ENCODE measurements at regions not wholly inside any gene's neighbourhood (a gene's known extent, or its start where the extent isn't known, plus 50 kb on each side); places are given as distances from the start of the nearest gene placed in this dataset.

DNA sequence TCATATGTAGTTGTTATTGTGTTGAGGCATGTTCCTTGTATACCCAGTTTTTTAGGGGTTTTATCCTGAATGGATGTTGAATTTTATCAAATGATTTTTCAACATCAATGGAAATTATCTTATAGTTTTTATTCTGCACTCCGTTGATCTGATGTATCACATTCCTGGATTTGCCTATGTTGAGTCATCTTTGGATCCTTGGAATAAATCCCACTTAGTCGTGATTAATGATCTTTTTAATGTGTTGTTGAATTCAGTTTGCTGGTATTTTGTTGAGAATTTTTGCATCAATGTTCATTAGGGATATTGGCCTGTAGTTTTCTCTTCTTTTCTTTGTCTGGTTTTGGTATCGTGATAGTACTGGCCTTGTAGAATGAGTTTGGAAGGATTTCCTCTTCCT, 648.6 kb upstream of the GRM3 start:
- TF ChIP-seq, protein P1, sequence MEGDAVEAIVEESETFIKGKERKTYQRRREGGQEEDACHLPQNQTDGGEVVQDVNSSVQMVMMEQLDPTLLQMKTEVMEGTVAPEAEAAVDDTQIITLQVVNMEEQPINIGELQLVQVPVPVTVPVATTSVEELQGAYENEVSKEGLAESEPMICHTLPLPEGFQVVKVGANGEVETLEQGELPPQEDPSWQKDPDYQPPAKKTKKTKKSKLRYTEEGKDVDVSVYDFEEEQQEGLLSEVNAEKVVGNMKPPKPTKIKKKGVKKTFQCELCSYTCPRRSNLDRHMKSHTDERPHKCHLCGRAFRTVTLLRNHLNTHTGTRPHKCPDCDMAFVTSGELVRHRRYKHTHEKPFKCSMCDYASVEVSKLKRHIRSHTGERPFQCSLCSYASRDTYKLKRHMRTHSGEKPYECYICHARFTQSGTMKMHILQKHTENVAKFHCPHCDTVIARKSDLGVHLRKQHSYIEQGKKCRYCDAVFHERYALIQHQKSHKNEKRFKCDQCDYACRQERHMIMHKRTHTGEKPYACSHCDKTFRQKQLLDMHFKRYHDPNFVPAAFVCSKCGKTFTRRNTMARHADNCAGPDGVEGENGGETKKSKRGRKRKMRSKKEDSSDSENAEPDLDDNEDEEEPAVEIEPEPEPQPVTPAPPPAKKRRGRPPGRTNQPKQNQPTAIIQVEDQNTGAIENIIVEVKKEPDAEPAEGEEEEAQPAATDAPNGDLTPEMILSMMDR (IDR thresholded peaks at IDR 0.05; ENCODE audit: poor library complexity, severe bottlenecking) = no peak
- TF ChIP-seq POLR2AphosphoS5 (IDR thresholded peaks at IDR 0.05) (no peak), RAD21 (conservative IDR thresholded peaks at IDR 0.05) (no peak), EZH2 (IDR thresholded peaks at IDR 0.05; ENCODE audit: borderline replicate concordance, insufficient read depth, low read length, poor library complexity, severe bottlenecking) (no peak), SMC3 (conservative IDR thresholded peaks at IDR 0.05; ENCODE audit: poor library complexity) (no peak), TAF1 (IDR thresholded peaks at IDR 0.05; ENCODE audit: low read depth) (no peak)
- TF ChIP-seq, protein P2, sequence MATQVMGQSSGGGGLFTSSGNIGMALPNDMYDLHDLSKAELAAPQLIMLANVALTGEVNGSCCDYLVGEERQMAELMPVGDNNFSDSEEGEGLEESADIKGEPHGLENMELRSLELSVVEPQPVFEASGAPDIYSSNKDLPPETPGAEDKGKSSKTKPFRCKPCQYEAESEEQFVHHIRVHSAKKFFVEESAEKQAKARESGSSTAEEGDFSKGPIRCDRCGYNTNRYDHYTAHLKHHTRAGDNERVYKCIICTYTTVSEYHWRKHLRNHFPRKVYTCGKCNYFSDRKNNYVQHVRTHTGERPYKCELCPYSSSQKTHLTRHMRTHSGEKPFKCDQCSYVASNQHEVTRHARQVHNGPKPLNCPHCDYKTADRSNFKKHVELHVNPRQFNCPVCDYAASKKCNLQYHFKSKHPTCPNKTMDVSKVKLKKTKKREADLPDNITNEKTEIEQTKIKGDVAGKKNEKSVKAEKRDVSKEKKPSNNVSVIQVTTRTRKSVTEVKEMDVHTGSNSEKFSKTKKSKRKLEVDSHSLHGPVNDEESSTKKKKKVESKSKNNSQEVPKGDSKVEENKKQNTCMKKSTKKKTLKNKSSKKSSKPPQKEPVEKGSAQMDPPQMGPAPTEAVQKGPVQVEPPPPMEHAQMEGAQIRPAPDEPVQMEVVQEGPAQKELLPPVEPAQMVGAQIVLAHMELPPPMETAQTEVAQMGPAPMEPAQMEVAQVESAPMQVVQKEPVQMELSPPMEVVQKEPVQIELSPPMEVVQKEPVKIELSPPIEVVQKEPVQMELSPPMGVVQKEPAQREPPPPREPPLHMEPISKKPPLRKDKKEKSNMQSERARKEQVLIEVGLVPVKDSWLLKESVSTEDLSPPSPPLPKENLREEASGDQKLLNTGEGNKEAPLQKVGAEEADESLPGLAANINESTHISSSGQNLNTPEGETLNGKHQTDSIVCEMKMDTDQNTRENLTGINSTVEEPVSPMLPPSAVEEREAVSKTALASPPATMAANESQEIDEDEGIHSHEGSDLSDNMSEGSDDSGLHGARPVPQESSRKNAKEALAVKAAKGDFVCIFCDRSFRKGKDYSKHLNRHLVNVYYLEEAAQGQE (IDR thresholded peaks at IDR 0.05; ENCODE audit: borderline replicate concordance) = no peak
